IMR-90 (cell line): ENCODE measurements at regions not wholly inside any gene's neighbourhood (a gene's known extent, or its start where the extent isn't known, plus 50 kb on each side); places are given as distances from the start of the nearest gene placed in this dataset.

Source experiments
- ATAC-seq: fragments of 200-7000 bp; cut with Tn5 transposase; 2 replicates; pipeline ENCODE4 v1.9.1; 2020; ENCODE audit warnings: low read depth, mild to moderate bottlenecking, moderate library complexity
- BruUV-seq: library from RNA; stranded (reverse); fragments of 400-500 nt; replicated peaks from 2 replicates; lab custom pipeline; 2021; lab: Mats Ljungman, UMichigan
- CTCF ChIA-PET: fragments of 300-600 bp; formaldehyde crosslinking; extraction: SDS; loops from one replicate; lab custom pipeline; 2021; ENCODE audit warnings: antibody characterized with exemption; lab: Yijun Ruan, JAX
- POLR2A ChIA-PET: fragments of 300-600 bp; sonication (Branson Sonifier 250); formaldehyde crosslinking; loops from one replicate; lab custom pipeline; 2022; ENCODE audit warnings: antibody characterized with exemption; ENCODE audit not compliant: unreplicated experiment; lab: Charles Lee
- DNase-seq: peaks from one replicate; pipeline ENCODE4 v3.0.0; 2013
- H2AFZ ChIP-seq: replicated peaks from 2 replicates; pipeline ENCODE3; 2013; ENCODE audit warnings: low read length, mild to moderate bottlenecking; ENCODE audit not compliant: poor library complexity
- H2AK5ac ChIP-seq: 2 replicates; pipeline ENCODE4 v1.6.1; 2013; ENCODE audit warnings: low read depth, low read length, inconsistent platforms
- H2AK9ac ChIP-seq: replicated peaks from 2 replicates; pipeline ENCODE3; 2013; ENCODE audit warnings: mild to moderate bottlenecking, low read depth, low read length, moderate library complexity; ENCODE audit not compliant: poor library complexity
- H2BK120ac ChIP-seq: 2 replicates; pipeline ENCODE4 v1.6.1; 2013; ENCODE audit warnings: low read depth, low read length, inconsistent platforms
- H2BK15ac ChIP-seq: 3 replicates; pipeline ENCODE4 v1.6.1; 2013; ENCODE audit warnings: low read depth, low read length, inconsistent platforms
- H2BK20ac ChIP-seq: 2 replicates; pipeline ENCODE4 v1.6.1; 2013; ENCODE audit warnings: low read depth, mild to moderate bottlenecking, inconsistent platforms, low read length, moderate library complexity
- H2BK5ac ChIP-seq: 2 replicates; pipeline ENCODE4 v1.6.1; 2013; ENCODE audit warnings: mild to moderate bottlenecking, low read depth, low read length, inconsistent platforms; ENCODE audit not compliant: poor library complexity, severe bottlenecking
- H3K14ac ChIP-seq: replicated peaks from 2 replicates; pipeline ENCODE4 v1.6.1; 2013; ENCODE audit warnings: low read depth, low read length, inconsistent platforms
- H3K18ac ChIP-seq: 2 replicates; pipeline ENCODE4 v1.6.1; 2013; ENCODE audit warnings: low read depth, low read length, control low read depth
- H3K23ac ChIP-seq: 2 replicates; pipeline ENCODE4 v1.6.1; 2013; ENCODE audit warnings: low read depth, low read length, inconsistent platforms
- H3K27ac ChIP-seq: 2 replicates; pipeline ENCODE4 v1.5.1; 2013; ENCODE audit warnings: mild to moderate bottlenecking, control low read depth, low read length; ENCODE audit not compliant: insufficient read depth
- H3K27me3 ChIP-seq: 2 replicates; pipeline ENCODE4 v1.6.1; 2013; ENCODE audit warnings: low read length; ENCODE audit not compliant: control insufficient read depth, insufficient read depth
- H3K36me3 ChIP-seq: 2 replicates; pipeline ENCODE4 v1.6.1; 2013; ENCODE audit warnings: low read length, mixed read lengths; ENCODE audit not compliant: control insufficient read depth, insufficient read depth
- H3K4ac ChIP-seq: 2 replicates; pipeline ENCODE4 v1.6.1; 2013; ENCODE audit warnings: low read depth, low read length, inconsistent platforms
- H3K4me1 ChIP-seq: 2 replicates; pipeline ENCODE4 v1.6.1; 2013; ENCODE audit warnings: low read length, mixed read lengths; ENCODE audit not compliant: control insufficient read depth, insufficient read depth
- H3K4me2 ChIP-seq: 2 replicates; pipeline ENCODE4 v1.6.1; 2013; ENCODE audit warnings: low read depth, mild to moderate bottlenecking, control low read depth, low read length, moderate library complexity
- H3K4me3 ChIP-seq: 2 replicates; pipeline ENCODE4 v1.5.1; 2013; ENCODE audit warnings: low read depth, mild to moderate bottlenecking, control low read depth, low read length, moderate library complexity; ENCODE audit not compliant: insufficient read depth
- H3K56ac ChIP-seq: 2 replicates; pipeline ENCODE4 v1.6.1; 2013; ENCODE audit warnings: low read length, inconsistent platforms; ENCODE audit not compliant: insufficient read depth; ENCODE audit errors: extremely low read depth
- H3K79me1 ChIP-seq, 2 experiments: 2 replicates each; pipeline ENCODE4 v1.6.1; 2013; ENCODE audit warnings: low read length in 2 of 2, inconsistent platforms in 1 of 2, low read depth in 1 of 2
- H3K9ac ChIP-seq: 2 replicates; pipeline ENCODE4 v1.6.1; 2013; ENCODE audit warnings: low read depth, low read length, control low read depth
- H3K9me1 ChIP-seq: 2 replicates; pipeline ENCODE4 v1.6.1; 2013; ENCODE audit warnings: low read length, inconsistent platforms; ENCODE audit not compliant: insufficient read depth
- H3K9me3 ChIP-seq: 2 replicates; pipeline ENCODE4 v1.6.1; 2013; ENCODE audit warnings: low read length; ENCODE audit not compliant: control insufficient read depth, insufficient read depth
- H4K20me1 ChIP-seq: 2 replicates; pipeline ENCODE4 v1.6.1; 2013; ENCODE audit warnings: low read length, inconsistent platforms; ENCODE audit not compliant: insufficient read depth
- H4K5ac ChIP-seq: 2 replicates; pipeline ENCODE4 v1.6.1; 2013; ENCODE audit warnings: mild to moderate bottlenecking, low read depth, low read length, control low read depth
- H4K8ac ChIP-seq, 2 experiments: 2 replicates each; pipeline ENCODE4 v1.6.1; 2013; ENCODE audit warnings: low read depth in 2 of 2, low read length in 2 of 2, control low read depth in 1 of 2, inconsistent platforms in 1 of 2
- H4K91ac ChIP-seq: 2 replicates; pipeline ENCODE4 v1.6.1; 2013; ENCODE audit warnings: low read depth, low read length, inconsistent platforms; ENCODE audit not compliant: insufficient read depth
- BHLHE40 ChIP-seq: fragments of 150-350 bp; IDR thresholded peaks from 2 replicates; pipeline ENCODE4 v1.6.1; 2016; ENCODE audit warnings: mild to moderate bottlenecking, low read depth, low read length
- CEBPB ChIP-seq: IDR thresholded peaks from 2 replicates; pipeline ENCODE4 v1.6.1; 2012; ENCODE audit warnings: low read depth, low read length, improper control_type of control experiment
- CHD1 ChIP-seq: IDR thresholded peaks from 2 replicates; pipeline ENCODE4 v1.6.1; 2012; ENCODE audit warnings: low read depth, low read length, improper control_type of control experiment
- FOS ChIP-seq: fragments of 150-350 bp; IDR thresholded peaks from 2 replicates; pipeline ENCODE4 v1.6.1; 2016; ENCODE audit warnings: low read depth, low read length
- MAFK ChIP-seq: IDR thresholded peaks from 2 replicates; pipeline ENCODE4 v1.6.1; 2012; ENCODE audit warnings: low read depth, low read length, improper control_type of control experiment
- MAZ ChIP-seq: IDR thresholded peaks from 2 replicates; pipeline ENCODE4 v1.6.1; 2012; ENCODE audit warnings: low read depth, mild to moderate bottlenecking, low read length, improper control_type of control experiment, moderate library complexity, borderline replicate concordance
- MXI1 ChIP-seq: IDR thresholded peaks from 2 replicates; pipeline ENCODE4 v1.6.1; 2012; ENCODE audit warnings: low read depth, mild to moderate bottlenecking, low read length, moderate library complexity, borderline replicate concordance
- NFE2L2 ChIP-seq: fragments of 150-350 bp; IDR thresholded peaks from 2 replicates; pipeline ENCODE4 v1.6.1; 2016; ENCODE audit warnings: low read depth, mild to moderate bottlenecking, low read length
- POLR2A ChIP-seq: IDR thresholded peaks from 2 replicates; pipeline ENCODE4 v1.6.1; 2012; ENCODE audit warnings: mild to moderate bottlenecking, low read depth, low read length
- RAD21 ChIP-seq: IDR thresholded peaks from 2 replicates; pipeline ENCODE4 v1.6.1; 2012; ENCODE audit warnings: low read length, improper control_type of control experiment
- RCOR1 ChIP-seq: IDR thresholded peaks from 2 replicates; pipeline ENCODE4 v1.6.1; 2012; ENCODE audit warnings: mild to moderate bottlenecking, low read length, improper control_type of control experiment; ENCODE audit not compliant: insufficient replicate concordance
- RFX5 ChIP-seq: IDR thresholded peaks from 2 replicates; pipeline ENCODE4 v1.8.0; 2012; ENCODE audit warnings: low read depth, mild to moderate bottlenecking, low read length, moderate library complexity
- SMC3 ChIP-seq: fragments of 150-350 bp; IDR thresholded peaks from 2 replicates; pipeline ENCODE4 v1.6.1; 2016; ENCODE audit warnings: low read depth, mild to moderate bottlenecking, antibody characterized with exemption, low read length, moderate library complexity
- USF2 ChIP-seq: fragments of 150-350 bp; IDR thresholded peaks from 2 replicates; pipeline ENCODE4 v1.6.1; 2017; ENCODE audit warnings: mild to moderate bottlenecking, antibody characterized with exemption, low read length, low read depth
- WGBS, 2 experiments: methylation state at CpG; one replicate each; pipeline versions ENCODE4 v1.1.5 to v1.1.7; 2013; ENCODE audit warnings: missing lambda C conversion rate in 2 of 2; ENCODE audit not compliant: insufficient read length in 1 of 2; ENCODE audit errors: extremely low coverage in 2 of 2; 5-methylcytosine and 5-hydroxymethylcytosine counted together
- dilution Hi-C: fragments of 300-500 bp; cut with HindIII; formaldehyde crosslinking; loops from one replicate; pipeline ENCODE4 v1.14.3; 2018; ENCODE audit warnings: low sequenced_read_pairs; ENCODE audit not compliant: unreplicated experiment
- in situ Hi-C: fragments of 300-500 bp; cut with MboI; formaldehyde crosslinking; loops from 3 replicates; pipeline ENCODE4 v1.14.3; 2019; ENCODE audit warnings: low sequenced_read_pairs, inconsistent platforms, mixed read lengths
- intact Hi-C: fragments of 100-400 bp; cut with micrococcal nuclease; formaldehyde crosslinking; loops from 2 replicates; pipeline ENCODE4 v1.10.0; 2022
- TF ChIP-seq, protein P1 (sequence below): fragments of 150-350 bp; IDR thresholded peaks from 2 replicates; pipeline ENCODE4 v1.6.1; 2016; ENCODE audit warnings: low read depth, mild to moderate bottlenecking, low read length, moderate library complexity, borderline replicate concordance
- TF ChIP-seq, protein P2 (sequence below): conservative IDR thresholded peaks from 2 replicates; pipeline ENCODE4 v1.5.1; 2012; ENCODE audit warnings: mild to moderate bottlenecking, low read depth, low read length, improper control_type of control experiment

- WGBS, 2 experiments, result 80% methylated on average over 1 of the region's 3 CpGs; no CpG with 5 or more reads in 1 of the 2 experiments
- Histone ChIP-seq H3K79me1 (no peaks in the 10 kb centered on the region), H3K23ac (no peak overlapping the region), H3K9me3 (no peaks in the 10 kb centered on the region), H2BK5ac (no peak overlapping the region), H3K27me3 (no peaks in the 10 kb centered on the region), H2BK15ac (no peak overlapping the region), H3K4me3 (no peak overlapping the region), H2AK5ac (no peak overlapping the region), H2BK120ac (no peak overlapping the region), H3K56ac (no peak overlapping the region), H2AK9ac (no peak overlapping the region), H3K9ac (no peak overlapping the region), H3K36me3 (no peaks in the 10 kb centered on the region), H4K5ac (no peak overlapping the region), H4K20me1 (no peaks in the 10 kb centered on the region), H2AFZ (no peak overlapping the region), H3K14ac (no peak overlapping the region), H3K27ac (no peak overlapping the region), H2BK20ac (no peak overlapping the region), H3K18ac (no peak overlapping the region), H3K4me2 (no peak overlapping the region), H4K8ac (no peak overlapping the region), H3K9me1 (peaks cover 3% of the 10 kb centered on the region; the same call in 1 of the 2 replicates), H3K4me1 (peaks cover 2% of the 10 kb centered on the region; the same call in 1 of the 2 replicates), H4K91ac (no peak overlapping the region), H3K4ac (no peak overlapping the region)
- ATAC-seq (no peak), DNase-seq (no peak)
- no TSS peak for BruUV-seq
- CTCF ChIA-PET, result no interaction called here
- intact Hi-C loops, result no loop called here
- TF ChIP-seq RCOR1 (no peak), NFE2L2 (no peak), MAFK (no peak), FOS (no peak), USF2 (no peak), MAZ (no peak), POLR2A (no peak), BHLHE40 (no peak), CHD1 (no peak), RFX5 (no peak), MXI1 (no peak), RAD21 (no peak), CEBPB (no peak), SMC3 (no peak)
- TF ChIP-seq, protein P1, sequence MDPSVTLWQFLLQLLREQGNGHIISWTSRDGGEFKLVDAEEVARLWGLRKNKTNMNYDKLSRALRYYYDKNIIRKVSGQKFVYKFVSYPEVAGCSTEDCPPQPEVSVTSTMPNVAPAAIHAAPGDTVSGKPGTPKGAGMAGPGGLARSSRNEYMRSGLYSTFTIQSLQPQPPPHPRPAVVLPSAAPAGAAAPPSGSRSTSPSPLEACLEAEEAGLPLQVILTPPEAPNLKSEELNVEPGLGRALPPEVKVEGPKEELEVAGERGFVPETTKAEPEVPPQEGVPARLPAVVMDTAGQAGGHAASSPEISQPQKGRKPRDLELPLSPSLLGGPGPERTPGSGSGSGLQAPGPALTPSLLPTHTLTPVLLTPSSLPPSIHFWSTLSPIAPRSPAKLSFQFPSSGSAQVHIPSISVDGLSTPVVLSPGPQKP, result no peak
- TF ChIP-seq, protein P2, sequence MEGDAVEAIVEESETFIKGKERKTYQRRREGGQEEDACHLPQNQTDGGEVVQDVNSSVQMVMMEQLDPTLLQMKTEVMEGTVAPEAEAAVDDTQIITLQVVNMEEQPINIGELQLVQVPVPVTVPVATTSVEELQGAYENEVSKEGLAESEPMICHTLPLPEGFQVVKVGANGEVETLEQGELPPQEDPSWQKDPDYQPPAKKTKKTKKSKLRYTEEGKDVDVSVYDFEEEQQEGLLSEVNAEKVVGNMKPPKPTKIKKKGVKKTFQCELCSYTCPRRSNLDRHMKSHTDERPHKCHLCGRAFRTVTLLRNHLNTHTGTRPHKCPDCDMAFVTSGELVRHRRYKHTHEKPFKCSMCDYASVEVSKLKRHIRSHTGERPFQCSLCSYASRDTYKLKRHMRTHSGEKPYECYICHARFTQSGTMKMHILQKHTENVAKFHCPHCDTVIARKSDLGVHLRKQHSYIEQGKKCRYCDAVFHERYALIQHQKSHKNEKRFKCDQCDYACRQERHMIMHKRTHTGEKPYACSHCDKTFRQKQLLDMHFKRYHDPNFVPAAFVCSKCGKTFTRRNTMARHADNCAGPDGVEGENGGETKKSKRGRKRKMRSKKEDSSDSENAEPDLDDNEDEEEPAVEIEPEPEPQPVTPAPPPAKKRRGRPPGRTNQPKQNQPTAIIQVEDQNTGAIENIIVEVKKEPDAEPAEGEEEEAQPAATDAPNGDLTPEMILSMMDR, result no peak
- in situ Hi-C loops, result no loop called here
- POLR2A ChIA-PET, result no interaction called here
- dilution Hi-C loops, result no loop called here
Measured at GRCh38 chr7:84669177-84669732, 474.7 kb upstream of the SEMA3A start.
